HG02678 (cell line): ENCODE measurements at regions not wholly inside any gene's neighbourhood (a gene's known extent, or its start where the extent isn't known, plus 50 kb on each side); places are given as distances from the start of the nearest gene placed in this dataset.
"Not testable (repeated sequence)": the region's sequence is repeated elsewhere in the genome, so short reads cannot be mapped to it uniquely, and the experiment has no call there.

Source experiments
- ATAC-seq: cut with Tn5 transposase; IDR thresholded peaks from one replicate; pipeline ENCODE4 v1.9.1; 2021; ENCODE audit warnings: mild to moderate bottlenecking, moderate library complexity; ENCODE audit not compliant: unreplicated experiment

DNA sequence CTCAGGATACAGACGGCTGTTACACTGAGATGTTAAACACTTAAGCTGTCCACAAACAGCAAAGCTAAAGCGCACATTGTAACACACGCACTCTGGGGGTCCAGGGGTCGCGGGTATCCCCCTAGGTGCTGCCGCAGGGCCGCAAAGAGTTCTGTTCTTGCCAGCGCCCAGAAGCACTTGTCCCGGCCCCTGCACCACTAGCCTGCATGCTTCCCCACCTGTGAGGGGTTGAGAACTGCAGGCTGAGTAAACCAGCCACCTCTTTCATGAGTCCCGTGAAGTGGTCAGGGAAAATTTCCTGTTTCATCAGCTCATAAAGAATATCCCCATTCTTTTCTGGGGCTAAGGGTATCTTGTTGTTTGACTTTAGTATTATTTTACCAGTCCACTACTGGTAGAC, 154.4 kb upstream of the FBXL17 start:
- no peak for ATAC-seq

DNA sequence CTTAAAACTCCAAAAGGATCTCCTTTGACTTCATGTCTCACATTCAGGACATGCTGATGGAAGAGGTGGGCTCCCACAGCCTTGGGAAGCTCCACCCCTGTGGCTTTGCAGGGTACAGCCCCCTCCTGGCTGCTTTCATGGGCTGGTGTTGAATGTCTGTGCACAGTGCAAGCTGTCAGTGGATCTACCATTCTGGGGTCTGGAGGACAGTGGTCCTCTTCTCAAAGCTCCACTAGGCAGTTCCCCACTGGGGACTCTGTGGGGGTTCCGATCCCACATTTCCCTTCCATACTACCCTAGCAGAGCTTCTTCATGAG, 150.2 kb upstream of the FBXL17 start:
- not testable (repeated sequence) for ATAC-seq

DNA sequence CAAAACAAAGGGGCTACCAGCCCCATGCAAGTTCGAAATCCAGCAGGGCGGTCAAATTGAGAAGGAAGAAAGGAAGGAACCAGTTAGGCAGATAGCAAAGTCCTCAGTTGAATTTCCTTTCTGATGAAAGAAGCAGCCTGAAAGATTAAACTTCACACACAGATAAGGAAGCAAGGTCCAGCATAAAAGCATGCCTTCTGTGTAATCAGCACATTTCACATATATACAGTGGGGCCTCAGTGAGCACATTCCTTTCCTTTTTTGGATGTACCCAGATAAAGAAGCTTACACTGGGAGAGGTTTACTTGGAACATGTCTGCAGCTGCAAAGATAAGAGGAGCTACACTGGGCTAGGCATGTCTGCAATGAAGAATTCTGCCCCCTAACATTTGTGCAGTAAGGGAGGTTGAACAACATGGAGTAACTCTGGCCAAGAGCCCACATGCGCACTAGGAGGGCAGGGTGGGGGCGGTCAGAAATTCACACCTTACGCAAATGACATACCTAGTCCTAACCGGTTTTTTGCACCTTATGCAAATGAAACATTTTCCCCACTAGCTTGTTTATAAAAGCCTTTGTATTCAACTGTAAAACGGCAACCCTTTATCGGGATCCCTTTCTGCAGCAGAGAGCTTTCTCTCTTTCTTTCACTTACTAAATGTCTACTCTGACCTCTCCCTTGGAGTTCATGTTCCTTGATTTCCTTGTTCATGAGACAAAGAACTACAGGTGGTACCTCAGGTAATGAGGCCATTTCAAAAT, 149.7 kb upstream of the FBXL17 start:
- ATAC-seq, result no peak

DNA sequence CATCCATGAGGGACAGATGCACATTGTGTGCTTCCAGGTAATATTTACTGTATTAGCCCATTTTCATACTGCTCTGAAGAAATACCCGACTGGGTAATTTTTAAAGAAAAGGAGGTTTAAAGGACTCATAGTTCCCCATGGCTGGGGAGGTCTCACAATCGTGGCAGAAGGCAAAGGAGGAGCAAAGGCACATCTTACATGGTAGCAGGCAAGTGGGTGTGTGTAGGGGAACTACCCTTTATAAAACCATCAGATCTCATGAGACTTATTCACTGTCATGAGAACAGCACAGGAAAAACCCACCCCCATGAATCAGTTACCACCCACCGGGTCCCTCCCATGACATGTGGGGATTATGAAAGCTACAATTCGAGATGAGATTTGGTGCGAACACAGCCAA, 148.8 kb upstream of the FBXL17 start:
- no peak for ATAC-seq

DNA sequence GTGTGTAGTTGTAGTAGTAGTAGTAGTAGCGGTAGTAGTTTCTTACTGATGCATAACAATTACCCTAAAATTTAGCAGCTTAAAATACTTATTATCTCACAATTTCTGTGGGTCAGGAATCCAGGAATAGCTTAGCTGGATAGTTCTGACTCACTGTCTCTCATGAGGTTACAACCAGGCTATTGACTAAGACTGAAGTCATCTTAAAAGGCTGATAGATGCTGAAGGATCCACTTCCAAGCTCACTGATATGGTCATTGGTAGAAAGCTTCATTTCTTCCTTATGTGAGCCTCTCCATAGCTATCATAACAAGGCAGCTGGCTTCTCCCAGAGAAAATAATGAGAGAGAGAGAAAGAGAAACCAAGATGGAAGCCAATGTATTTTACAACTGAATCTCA, 147.5 kb upstream of the FBXL17 start:
- ATAC-seq, result no peak

DNA sequence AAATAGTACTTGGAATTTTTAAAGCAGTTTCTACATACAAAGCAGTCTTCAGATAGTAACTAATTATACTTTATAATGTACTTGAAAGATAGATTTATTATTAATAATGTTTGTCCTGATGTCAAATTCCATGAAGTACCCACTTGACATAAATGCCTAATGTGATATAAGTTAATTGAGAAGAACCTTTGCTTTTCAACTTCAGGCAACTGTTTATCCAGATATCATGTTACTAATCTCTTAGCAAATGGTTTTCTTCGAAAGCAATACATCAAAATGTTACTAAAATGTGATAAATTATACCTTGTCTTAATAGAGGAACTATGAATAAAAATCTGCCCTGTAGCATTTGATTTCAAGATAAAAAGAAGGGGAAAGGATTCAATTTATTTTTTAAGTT, 146.8 kb upstream of the FBXL17 start:
- no peak for ATAC-seq

DNA sequence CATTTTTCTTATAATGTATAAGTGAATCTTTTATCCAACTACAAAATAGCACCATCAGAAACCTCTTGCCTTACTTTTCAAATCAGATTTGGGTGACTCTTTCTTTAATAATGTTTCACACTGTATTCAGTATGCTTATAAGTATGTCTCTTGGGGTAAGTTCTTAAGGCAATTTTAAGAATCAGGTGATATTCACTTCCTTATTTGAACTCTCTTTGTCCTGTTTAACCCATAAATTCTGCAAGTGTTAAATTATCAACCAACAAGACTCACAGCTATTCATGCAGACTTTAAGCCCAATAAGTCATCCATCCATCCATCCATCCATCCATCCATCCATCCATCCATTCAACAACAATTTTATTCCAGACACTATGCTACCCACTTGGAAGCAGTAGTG, 142.7 kb upstream of the FBXL17 start:
- ATAC-seq, result no peak

DNA sequence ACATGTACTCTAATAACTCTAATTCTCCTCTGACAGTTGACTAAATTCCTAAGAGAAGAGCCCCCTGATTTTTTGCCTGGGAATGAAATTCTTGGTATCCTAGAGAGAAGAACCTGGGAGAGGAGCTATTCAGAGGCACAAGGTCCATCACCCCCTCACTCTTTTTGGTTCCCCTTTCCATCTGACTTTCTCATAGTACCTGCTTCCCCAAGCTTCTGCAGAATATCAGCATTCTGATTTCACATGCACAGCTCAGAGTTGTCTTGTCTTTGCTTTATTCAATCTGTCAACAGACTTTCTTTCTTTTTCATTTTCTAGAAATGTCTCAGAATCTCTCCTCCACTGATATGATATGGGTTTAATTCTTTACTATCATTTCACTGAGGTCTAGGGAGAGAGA, 141.5 kb upstream of the FBXL17 start:
- ATAC-seq, result no peak

DNA sequence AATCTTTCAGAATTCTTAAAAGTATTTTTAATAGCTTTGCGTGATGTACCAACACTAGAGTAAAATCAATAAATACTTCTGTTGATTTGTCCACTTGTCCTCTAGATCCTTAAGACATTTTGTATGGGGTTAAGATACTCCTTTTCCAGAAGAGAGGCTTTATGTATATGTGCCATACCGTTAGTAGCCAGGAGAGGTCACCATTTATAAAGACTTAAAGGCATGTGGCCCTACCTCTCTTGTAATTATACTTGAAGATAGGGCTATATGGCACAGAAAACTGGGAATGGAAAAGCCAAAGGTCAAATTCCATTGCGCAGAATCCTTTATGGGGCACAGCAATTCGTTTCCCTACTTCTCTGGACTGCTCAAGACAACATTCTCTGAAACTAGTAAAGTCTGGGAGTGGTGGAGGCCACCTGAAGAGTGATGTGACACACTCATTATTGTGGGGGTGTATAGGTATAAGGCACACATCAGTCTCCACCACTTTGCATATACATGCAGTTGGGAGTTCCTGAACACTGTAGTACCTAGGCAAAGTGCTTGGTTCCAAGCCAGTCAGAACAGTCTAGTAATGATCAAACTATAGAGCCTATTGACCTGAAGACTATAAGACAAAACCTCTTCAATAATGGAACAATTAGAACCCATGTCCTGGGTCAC, 140.1 kb upstream of the FBXL17 start:
- ATAC-seq, result peak; percentile 57

DNA sequence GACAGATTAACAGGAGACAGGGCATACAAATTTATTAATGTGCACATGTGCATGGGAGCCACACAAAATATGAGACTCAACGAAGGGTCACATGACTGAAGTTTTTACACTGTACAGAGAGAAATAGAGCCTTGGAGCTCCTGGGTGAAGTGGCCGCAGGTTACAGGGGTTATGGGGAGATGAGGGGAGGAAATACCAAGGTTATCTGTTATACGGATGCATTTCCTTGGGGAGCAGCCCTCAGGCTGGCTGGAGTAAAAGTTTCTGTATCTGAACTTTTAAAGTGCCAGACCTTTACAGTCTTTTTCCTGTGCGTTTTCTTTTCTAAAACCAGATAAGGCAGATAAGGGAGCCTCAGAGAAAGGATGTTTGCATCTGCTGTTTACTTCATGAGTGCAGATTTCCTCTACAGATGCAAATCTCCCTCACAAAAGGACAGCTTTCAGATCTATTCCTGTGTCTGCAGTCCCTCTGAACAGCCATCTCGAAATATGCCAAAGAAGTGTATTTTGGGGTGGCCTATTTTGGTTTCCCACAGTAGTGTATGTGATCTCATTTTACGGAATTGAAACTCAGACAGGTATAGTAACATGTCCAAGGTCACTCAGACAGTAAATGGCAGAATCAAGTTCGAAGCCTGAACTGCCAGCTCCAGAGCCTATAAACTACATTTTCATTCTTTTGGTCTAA, 139.3 kb upstream of the FBXL17 start:
- peak; percentile 86 for ATAC-seq

DNA sequence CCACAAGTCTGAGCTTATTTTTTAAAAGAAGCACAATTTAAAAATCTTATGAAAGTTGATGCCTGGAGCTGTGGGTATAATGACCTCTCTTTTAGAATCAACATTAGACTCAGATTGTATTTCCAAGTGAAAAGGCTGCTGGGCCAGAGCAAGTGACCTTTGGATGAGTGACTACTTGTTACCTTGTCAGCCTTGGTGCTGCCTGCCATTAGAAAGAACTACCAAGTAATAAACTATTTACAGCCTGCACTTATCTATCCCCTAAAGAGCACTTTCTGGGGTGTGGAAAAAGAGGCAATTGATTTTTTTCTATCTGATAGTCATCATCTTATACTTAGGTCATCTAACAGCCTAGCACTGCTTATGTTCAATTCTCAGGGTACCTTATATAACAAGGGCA, 134.9 kb upstream of the FBXL17 start:
- no peak for ATAC-seq

DNA sequence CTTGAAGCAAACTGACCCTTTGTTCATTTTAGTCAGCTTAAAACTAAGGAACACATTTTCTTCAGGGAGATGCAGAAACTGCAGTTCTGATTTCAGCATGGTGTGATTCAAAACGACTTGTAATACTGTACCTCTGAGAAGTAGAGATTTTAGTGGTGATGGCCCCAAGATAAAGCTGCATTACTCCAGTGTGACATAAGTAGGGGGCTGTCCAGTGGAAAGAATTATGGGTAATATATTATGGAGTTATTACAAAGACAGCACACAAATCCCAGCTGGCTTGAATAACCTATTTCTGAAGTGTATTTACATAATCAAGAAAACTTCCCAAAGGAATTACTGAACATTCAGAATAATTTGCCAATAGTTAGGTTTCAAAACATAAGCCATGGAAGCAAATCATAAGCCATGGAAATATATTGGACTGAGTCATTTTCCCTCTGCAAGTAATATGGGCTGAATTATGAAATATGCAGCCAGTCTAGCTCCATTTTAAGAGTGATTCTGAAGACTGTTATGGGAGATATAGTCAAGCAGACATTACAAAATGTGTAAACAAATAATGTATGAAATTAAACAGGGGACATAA, 133.7 kb upstream of the FBXL17 start:
- no peak for ATAC-seq

DNA sequence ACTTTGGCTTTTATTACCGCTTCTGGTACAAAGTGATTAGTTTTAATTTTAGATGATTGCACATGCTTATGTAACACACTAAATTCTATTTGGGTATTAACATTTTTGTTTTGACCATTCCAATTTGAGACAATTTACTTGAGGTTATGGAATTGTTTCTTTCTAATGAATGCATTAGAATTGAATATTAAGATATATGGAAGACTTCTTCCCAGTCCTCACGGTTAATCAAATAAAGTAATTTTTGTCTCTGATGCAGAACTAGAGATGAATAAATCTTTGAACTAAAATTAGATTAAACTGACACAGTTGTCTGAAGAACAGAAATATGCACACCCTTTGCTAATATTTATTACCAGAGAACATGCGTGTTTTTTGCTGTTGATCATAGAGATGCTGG, 127.1 kb upstream of the FBXL17 start:
- ATAC-seq, result no peak

DNA sequence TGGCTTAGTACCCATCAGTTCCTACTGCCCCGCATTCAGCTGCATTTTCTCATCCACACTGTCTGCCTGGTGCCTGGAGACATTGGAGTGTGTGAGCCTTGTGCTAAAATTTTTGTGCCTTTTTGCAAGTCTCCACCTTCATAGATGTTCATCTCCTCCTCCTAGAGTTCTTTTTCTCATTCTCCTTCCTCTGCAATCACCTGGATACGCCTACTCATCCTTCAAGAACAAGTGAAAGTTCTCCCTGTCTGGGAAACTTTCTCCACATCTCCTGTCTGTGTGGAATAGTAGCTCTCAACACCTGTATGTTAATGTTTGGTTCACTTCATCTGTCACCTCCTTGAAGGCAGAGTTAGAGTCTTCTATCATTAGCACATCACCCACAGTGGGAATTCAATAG, 125.7 kb upstream of the FBXL17 start:
- no peak for ATAC-seq

DNA sequence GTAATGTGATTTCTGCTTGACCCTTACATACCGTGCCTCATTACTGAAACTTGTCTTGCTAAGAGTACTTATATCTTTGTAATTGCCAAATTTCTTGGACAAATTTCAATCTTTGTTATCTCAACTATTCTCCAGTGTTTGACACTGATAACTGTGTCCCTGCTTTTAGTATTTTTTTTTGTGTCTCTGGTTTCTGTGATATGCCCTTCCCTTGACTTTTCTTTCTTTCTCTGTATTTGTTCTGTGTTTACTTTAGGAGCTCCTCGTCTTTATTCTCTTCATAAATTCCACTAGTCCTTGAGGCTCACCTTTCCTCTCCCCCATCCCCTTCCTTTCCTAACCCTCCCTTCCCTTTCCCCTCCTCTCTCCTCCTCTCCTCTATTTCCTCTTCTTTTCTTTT, 123.7 kb upstream of the FBXL17 start:
- ATAC-seq, result no peak

DNA sequence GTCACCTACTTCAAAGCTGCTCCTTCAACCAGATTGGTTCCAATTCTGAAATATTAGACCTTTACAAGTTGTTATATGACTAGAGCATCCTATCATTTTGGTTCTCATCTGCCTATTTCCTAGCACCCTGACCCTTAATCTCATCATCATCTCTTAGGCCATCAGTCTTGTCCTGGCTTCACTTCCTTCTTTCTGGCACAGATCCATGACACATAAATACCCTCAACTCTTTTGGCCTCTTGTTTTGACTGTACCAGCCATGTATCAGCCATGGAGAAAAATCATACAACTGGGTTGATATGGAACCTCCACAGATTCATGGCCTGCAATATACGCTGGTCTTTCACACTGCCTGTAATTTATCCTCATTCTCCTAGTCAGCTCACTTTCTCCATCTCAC, 123.1 kb upstream of the FBXL17 start:
- no peak for ATAC-seq

DNA sequence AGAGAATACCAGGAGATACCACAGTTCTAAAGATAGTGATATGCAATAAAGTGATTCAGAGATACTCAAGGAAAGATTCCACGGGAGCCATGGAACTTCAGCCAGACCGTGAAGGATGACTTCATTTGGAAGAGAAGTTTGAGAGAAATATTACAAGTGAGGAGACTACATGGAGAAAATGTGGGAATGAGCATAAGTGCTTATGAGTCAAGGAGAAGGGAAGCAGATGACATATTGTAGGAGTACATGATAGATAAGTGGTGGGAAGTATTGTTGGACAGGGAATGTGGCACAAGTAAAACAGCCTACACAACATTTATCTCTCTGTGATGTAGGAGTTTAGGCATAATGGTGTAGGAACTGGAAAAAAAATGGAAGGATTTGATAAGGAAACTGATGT, 122.1 kb upstream of the FBXL17 start:
- ATAC-seq, result no peak

DNA sequence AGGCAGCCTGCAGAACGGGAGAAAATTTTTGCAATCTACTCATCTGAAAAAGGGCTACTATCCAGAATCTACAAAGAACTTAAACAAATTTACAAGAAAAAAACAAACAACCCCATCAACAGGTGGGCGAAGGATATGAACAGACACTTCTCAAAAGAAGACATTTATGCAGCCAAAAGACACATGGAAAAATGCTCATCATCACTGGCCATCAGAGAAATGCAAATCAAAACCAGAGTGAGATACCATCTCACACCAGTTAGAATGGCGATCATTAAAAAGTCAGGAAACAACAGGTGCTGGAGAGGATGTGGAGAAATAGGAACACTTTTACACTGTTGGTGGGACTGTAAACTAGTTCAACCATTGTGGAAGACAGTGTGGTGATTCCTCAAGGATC, 113.7 kb upstream of the FBXL17 start:
- not testable (repeated sequence) for ATAC-seq

DNA sequence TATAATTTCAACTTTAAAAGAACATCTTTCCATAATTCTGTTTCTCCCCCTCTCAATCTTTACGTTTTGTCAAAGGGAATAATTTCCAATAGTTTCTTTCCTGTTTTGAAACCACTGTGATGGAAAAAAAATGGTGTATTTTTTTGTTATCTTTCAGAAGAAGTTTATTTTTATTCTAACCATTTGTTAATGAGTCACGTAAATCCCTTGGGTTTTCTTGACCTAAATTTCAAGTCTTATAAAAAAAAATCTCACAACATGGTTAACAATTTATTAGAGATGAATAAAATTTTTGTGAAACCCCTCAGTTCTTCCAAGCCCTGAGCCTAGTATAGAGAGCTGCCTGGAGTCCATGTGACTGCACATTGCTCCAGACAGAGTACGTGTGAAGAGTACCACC, 106.1 kb upstream of the FBXL17 start:
- ATAC-seq, result no peak

DNA sequence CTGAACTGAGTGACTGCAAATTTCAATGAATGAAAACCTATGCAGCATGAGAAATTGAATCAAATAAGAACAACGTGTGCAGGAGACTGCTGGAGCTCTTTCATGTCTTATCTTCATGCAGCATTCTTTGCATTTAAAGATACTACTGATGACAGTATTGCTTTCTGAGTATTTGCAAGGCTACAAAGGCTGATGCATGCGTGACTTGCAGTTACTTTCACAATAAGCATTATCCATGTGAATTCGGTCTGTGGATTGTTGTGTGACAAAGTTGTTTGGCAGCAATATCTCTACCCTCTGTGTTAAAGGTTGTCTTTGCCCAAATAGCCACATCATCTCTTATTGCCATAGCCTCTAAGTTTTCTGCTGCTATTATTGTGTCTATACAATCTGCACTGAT, 102.1 kb upstream of the FBXL17 start:
- ATAC-seq, result no peak

DNA sequence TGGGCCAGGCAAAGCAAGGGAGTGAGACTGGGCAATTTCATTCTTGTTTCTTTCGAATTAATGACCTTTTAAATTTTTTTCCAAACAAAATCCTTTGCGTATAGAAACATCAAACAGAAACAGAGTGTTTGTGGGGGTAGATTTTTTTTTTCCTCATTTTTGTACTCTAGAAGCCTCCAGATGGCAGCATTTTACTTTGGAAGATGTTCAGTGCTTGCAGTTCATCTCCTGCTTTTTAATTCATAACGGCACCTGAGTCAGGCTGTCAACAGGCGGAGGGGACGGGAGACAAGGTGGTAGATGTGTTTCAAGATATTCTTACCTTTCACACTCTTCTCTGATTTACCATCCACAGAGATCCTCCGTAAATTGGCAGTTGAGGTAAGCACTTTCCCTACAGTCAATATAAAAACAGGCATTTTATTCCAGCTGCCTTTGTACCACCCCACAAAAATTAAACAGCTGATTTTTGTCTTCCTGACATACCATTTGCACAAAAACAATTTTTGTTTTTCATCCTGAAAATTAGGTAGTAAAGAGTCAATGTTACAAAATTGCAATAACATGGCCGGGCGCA, 99.5 kb upstream of the FBXL17 start:
- peak; percentile 49 for ATAC-seq

DNA sequence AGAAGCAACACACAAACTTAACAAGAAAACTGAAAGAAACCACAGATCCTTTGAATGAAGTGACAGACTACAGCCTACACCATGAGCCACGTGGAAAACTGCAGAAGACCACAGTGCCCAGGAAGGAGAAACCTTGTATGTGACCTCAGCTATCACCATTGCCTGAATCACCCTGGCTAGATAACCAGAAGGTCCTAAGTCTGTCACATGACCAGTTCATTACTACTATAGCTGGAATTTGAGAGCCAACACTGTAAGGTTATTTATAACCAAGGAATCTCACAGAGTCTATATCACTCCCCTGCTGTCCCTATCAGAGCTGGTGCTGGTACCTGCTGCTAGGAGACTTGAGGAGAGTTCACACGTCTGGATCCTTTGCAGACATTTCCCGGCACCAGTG, 90.3 kb upstream of the FBXL17 start:
- ATAC-seq, result no peak
